Ovary (tissue), 7 donors: ENCODE measurements at regions not wholly inside any gene's neighbourhood (a gene's known extent, or its start where the extent isn't known, plus 50 kb on each side); places are given as distances from the start of the nearest gene placed in this dataset.

Experiments
- DNase-seq, 5 donors: peaks; one replicate each; pipeline ENCODE4 v3.0.0-alpha.2; 2019 to 2020
- H3K27ac ChIP-seq, 2 donors: fragments of 200-600 bp; one replicate each; pipeline versions ENCODE4 v1.5.1 to v1.8.0; 2019 to 2022
- H3K27me3 ChIP-seq: fragments of 200-600 bp; one replicate; pipeline ENCODE4 v1.8.0; 2022
- H3K36me3 ChIP-seq: fragments of 200-600 bp; sonication (generic); one replicate; pipeline ENCODE4 v1.5.1; 2019
- H3K4me1 ChIP-seq: one replicate; pipeline ENCODE4 v1.8.1; 2013; ENCODE audit warnings: mild to moderate bottlenecking, moderate library complexity; ENCODE audit not compliant: insufficient read depth
- H3K4me3 ChIP-seq: fragments of 200-600 bp; sonication (generic); one replicate; pipeline ENCODE4 v1.5.1; 2017
- H3K9me3 ChIP-seq, 2 donors: fragments of 200-600 bp in 1 of 2; sonication (generic) in 1 of 2; one replicate each; pipeline versions ENCODE4 v1.5.1 to v1.8.1; 2013 to 2019; ENCODE audit warnings: mild to moderate bottlenecking in 1 of 2, moderate library complexity in 1 of 2
- CTCF ChIP-seq, 3 donors: fragments of 450-650 bp in 2 of 3; fragments of 200-600 bp in 1 of 3; IDR thresholded peaks; one replicate each; pipeline versions ENCODE4 v1.5.1 to v1.8.0; 2016 to 2022; ENCODE audit warnings: antibody characterized with exemption in 3 of 3, mild to moderate bottlenecking in 1 of 3
- EP300 ChIP-seq: sonication (generic); formaldehyde crosslinking; IDR thresholded peaks from one replicate; pipeline ENCODE4 v1.6.1; 2017; ENCODE audit warnings: antibody characterized with exemption
- POLR2A ChIP-seq: fragments of 450-650 bp; IDR thresholded peaks from one replicate; pipeline ENCODE4 v1.6.1; 2017; ENCODE audit warnings: antibody characterized with exemption, mild to moderate bottlenecking, moderate library complexity
- WGBS, 3 donors: extraction: QIAGEN DNeasy Blood & Tissue Kit in 1 of 3; methylation state at CpG; one replicate each; pipeline versions ENCODE4 v1.1.5 to v1.1.7; 2013 to 2017; 5-methylcytosine and 5-hydroxymethylcytosine counted together
- intact Hi-C, 4 donors: fragments of 100-400 bp; cut with DNase I; formaldehyde crosslinking; loops; one replicate each; pipeline versions ENCODE4 v1.11.0 to v1.15.1; 2022 to 2023
- donor health status: DM: no; HTN: no; CAD: no; lungs with moderate emphysema.
- donor health status: DM: no; HTN: no; CAD: no.
- donor health status: Bipolar disorder and iron deficiency.
- donor health status: DM: no; HTN: no; CAD: no.
- donor health status: DM: yes; HTN: yes; CAD: no.

- Histone ChIP-seq H3K27me3 (no peaks in the 10 kb centered on the region), H3K4me1 (no peaks in the 10 kb centered on the region), H3K36me3 (no peaks in the 10 kb centered on the region), H3K27ac (no peak overlapping the region), H3K9me3 (no peaks in the 10 kb centered on the region), H3K4me3 (no peak overlapping the region)
- WGBS, 3 donors = 65 to 73% (median 71%) methylated on average over 2 of the region's 2 CpGs
- intact Hi-C loops = no loop called here
- no peak for DNase-seq
- no peak for TF ChIP-seq EP300
- no peak for TF ChIP-seq CTCF (IDR thresholded peaks at IDR 0.05)
- TF ChIP-seq POLR2A = no peak
These were observed 650.9 kb downstream of the CDH11 start for GRCh38 chr16:64470916-64471315.

- WGBS, 3 donors = 46 to 62% (median 50%) methylated on average over 2 of the region's 2 CpGs
These were observed 651.8 kb downstream of the CDH11 start for GRCh38 chr16:64469906-64470702.

GRCh38 chr16:64469351-64469750 is 652.5 kb downstream of the CDH11 start:
- no peaks in the 10 kb centered on the region for H3K36me3 ChIP-seq
- H3K27ac ChIP-seq = no peak overlapping the region
- no peaks in the 10 kb centered on the region for H3K4me1 ChIP-seq
- H3K27me3 ChIP-seq = no peaks in the 10 kb centered on the region
- WGBS, 3 donors = 72 to 82% (median 81%) methylated on average over 1 of the region's 1 CpG
- TF ChIP-seq POLR2A = no peak
- no peak overlapping the region for H3K4me3 ChIP-seq
- no peaks in the 10 kb centered on the region for H3K9me3 ChIP-seq
- DNase-seq = no peak
- intact Hi-C loops = no loop called here

More at GRCh38 chr16:64469906-64470702, 651.8 kb downstream of the CDH11 start:
- Histone ChIP-seq H3K4me1 (no peaks in the 10 kb centered on the region), H3K4me3 (no peak overlapping the region), H3K9me3 (no peaks in the 10 kb centered on the region), H3K27me3 (no peaks in the 10 kb centered on the region), H3K36me3 (no peaks in the 10 kb centered on the region), H3K27ac (no peak overlapping the region)
- no peak for TF ChIP-seq POLR2A
- TF ChIP-seq EP300 = no peak
- TF ChIP-seq CTCF (IDR thresholded peaks at IDR 0.05) = no peak
- intact Hi-C loops = no loop called here
- peak in 4 of 5 donors; percentile 10 to 54 (median 33) for DNase-seq

GRCh38 chr16:64468515-64469090 is 653.3 kb downstream of the CDH11 start:
- no peaks in the 10 kb centered on the region for H3K36me3 ChIP-seq
- no peak overlapping the region for H3K27ac ChIP-seq
- 36 to 78% (median 71%) methylated on average over 1 of the region's 1 CpG for WGBS, 3 donors
- TF ChIP-seq CTCF (IDR thresholded peaks at IDR 0.05) (no peak), POLR2A (no peak), EP300 (no peak)
- no peak overlapping the region for H3K4me3 ChIP-seq
- no peaks in the 10 kb centered on the region for H3K27me3 ChIP-seq
- no peaks in the 10 kb centered on the region for H3K4me1 ChIP-seq
- DNase-seq = no peak
- intact Hi-C loops = no loop called here
- no peaks in the 10 kb centered on the region for H3K9me3 ChIP-seq

- WGBS, 3 donors = 0 to 2% (median 0%) methylated on average over 1 of the region's 1 CpG
- Histone ChIP-seq H3K27me3 (no peaks in the 10 kb centered on the region), H3K9me3 (no peaks in the 10 kb centered on the region), H3K4me3 (no peak overlapping the region), H3K36me3 (no peaks in the 10 kb centered on the region), H3K27ac (no peak overlapping the region), H3K4me1 (peaks cover 2% of the 10 kb centered on the region)
- DNase-seq = peak in 1 of 5 donors; percentile 33
- no peak for TF ChIP-seq POLR2A
- no peak for TF ChIP-seq CTCF (IDR thresholded peaks at IDR 0.05)
- TF ChIP-seq EP300 = no peak
- intact Hi-C loops = no loop called here
These were observed 662.0 kb downstream of the CDH11 start for GRCh38 chr16:64459821-64460220.
